Omental fat pad (tissue), 3 donors: ENCODE measurements at regions not wholly inside any gene's neighbourhood (a gene's known extent, or its start where the extent isn't known, plus 50 kb on each side); places are given as distances from the start of the nearest gene placed in this dataset.

ENCODE experiments used
- ATAC-seq: fragments of 150-250 bp; one replicate; pipeline ENCODE4 v1.9.1; 2016; ENCODE audit warnings: mild to moderate bottlenecking, moderate library complexity; ENCODE audit not compliant: low FRiP score
- DNase-seq: peaks from one replicate; pipeline ENCODE4 v3.0.0-alpha.2; 2019; ENCODE audit warnings: low spot score
- CTCF ChIP-seq, 3 donors: fragments of 450-650 bp; IDR thresholded peaks; one replicate each; pipeline ENCODE4 v1.5.1; 2016 to 2017; ENCODE audit warnings: antibody characterized with exemption in 3 of 3, mild to moderate bottlenecking in 3 of 3, moderate library complexity in 2 of 3

- no peak for ATAC-seq
- TF ChIP-seq CTCF (IDR thresholded peaks at IDR 0.05), result no peak
- DNase-seq, result no peak
Measured at GRCh38 chr13:78998630-78999315, 339.8 kb upstream of the OBI1 start.

- ATAC-seq, result no peak
- DNase-seq, result no peak
- TF ChIP-seq CTCF (IDR thresholded peaks at IDR 0.05), result no peak
Measured at GRCh38 chr13:78997902-78998629, 339.1 kb upstream of the OBI1 start.

GRCh38 chr13:78993792-78994191 lies 334.8 kb upstream of the OBI1 start:
- no peak for TF ChIP-seq CTCF (IDR thresholded peaks at IDR 0.05)
- no peak for DNase-seq
- ATAC-seq, result no peak

- TF ChIP-seq CTCF (IDR thresholded peaks at IDR 0.05), result no peak
- no peak for ATAC-seq
Measured at GRCh38 chr13:78981913-78982312, 323.0 kb upstream of the OBI1 start.

GRCh38 chr13:78979349-78979748 lies 320.4 kb upstream of the OBI1 start:
- TF ChIP-seq CTCF (IDR thresholded peaks at IDR 0.05), result no peak
- DNase-seq, result no peak
- no peak for ATAC-seq

More at GRCh38 chr13:78981913-78982312, 323.0 kb upstream of the OBI1 start:
- DNase-seq, result no peak

- TF ChIP-seq CTCF (IDR thresholded peaks at IDR 0.05), result no peak
- ATAC-seq (peak; percentile 54), DNase-seq (no peak)
Measured at GRCh38 chr13:78978381-78978998, 319.5 kb upstream of the OBI1 start.
